Fibroblast of skin of scalp (primary cell): ENCODE measurements at regions not wholly inside any gene's neighbourhood (a gene's known extent, or its start where the extent isn't known, plus 50 kb on each side); places are given as distances from the start of the nearest gene placed in this dataset.

Source experiments
- DNase-seq: peaks from one replicate; pipeline ENCODE4 v3.0.0-alpha.2; 2013

DNA sequence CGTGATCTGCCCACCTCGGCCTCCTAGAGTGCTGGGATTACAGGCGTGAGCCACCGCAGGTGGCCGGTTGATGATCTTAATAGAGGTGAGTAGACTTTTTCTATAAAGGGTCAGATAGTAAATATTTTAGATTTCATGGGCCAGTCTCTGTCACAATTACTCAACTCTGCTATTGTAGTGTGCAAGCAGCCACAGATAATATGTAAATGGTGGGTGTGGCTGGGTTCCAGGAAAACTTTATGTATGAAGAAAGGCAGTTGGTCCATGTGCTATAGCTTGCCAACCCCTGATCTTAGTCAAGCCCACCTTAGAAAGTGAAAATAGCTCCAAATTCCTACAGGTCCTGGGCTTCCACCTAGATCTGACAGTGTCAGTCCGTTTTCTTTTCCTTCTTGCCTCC, 94.9 kb upstream of the PMFBP1 start:
- no peak for DNase-seq

DNA sequence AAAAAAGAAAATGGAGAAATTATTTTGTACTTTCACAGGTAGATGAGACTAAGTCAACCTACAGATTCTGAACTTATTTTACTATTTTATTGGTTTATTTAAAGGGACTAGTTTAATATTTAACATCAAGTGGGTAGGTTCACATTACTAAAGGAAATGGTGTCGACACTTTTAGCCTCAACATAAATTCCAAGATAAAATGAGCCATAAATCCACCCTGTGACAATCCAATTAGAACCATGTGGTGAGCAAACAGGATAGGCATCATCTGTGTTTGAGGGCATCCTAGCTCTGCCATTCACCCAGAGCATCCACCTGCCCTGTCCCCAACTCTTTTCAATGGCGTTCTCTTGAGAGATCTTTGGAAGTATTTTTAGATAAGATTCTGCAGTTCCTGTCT, 92.8 kb upstream of the PMFBP1 start:
- DNase-seq, result no peak

DNA sequence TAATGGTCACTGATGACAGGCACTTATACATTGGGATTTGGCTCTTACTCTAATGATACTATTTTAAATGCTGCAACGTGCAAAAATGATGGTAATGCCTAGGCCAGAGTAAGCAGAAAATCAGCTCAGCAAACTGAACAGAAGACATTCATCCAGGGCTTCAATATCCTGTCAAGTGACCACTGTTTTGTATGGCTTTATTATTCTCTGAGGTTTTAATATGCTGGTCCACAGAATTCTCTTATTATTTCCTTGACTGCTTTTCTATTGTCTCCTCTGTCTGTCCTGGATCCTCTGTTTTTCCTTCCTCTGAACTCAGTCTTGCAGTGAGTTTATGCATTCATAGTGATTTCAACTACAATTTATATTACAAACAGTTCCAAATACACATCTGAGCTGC, 90.8 kb upstream of the PMFBP1 start:
- DNase-seq, result no peak

DNA sequence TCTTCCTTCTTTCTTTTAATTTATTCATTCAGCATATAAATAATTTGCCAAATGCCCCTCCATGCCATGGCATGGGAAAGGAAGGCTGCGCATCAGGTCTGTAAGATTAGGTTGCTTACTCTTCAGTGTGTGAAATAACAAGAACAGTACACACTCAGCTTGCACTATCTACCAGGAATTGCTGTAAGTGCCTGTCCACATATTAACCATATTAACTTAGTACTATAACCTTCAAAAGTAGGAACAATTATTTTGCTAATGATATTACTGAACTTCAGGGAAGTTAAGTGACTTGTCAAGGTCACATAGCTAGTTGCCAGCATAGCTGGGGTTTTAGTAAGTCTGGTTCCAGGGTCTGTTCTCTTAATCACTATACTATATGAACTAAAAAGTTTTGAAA, 89.2 kb upstream of the PMFBP1 start:
- DNase-seq, result no peak

DNA sequence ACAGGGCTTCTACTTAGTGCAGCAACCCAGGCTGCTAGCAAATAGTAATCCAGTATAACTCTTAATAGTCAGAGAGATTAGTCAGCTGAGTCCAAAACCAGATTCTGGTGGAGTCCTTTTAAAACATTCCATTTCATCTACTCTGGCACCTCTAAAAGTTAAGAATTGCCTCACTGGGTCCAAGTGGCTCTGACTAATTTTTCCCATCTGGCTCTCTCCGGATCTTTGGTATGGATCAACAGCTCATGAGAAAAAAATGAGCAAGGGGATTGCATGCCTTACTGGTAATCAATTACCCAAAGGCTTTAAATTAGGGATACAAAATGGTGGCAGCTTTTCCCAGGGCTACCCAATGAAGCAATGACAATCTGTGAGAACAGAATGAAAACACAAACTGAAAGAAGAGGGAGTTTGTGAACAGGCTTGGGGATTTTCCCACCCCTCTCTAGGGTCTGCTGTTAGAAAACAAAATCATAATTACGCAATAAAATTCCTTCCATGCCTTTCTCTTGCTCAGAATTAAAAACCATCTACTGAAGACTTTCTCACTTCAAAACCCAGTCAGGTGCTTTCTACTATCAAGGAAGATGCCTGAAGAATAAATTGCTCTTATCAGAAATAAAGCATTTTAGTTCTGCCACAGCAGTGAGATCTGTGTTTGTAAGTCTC, 84.6 kb upstream of the PMFBP1 start:
- peak; percentile 86 for DNase-seq

DNA sequence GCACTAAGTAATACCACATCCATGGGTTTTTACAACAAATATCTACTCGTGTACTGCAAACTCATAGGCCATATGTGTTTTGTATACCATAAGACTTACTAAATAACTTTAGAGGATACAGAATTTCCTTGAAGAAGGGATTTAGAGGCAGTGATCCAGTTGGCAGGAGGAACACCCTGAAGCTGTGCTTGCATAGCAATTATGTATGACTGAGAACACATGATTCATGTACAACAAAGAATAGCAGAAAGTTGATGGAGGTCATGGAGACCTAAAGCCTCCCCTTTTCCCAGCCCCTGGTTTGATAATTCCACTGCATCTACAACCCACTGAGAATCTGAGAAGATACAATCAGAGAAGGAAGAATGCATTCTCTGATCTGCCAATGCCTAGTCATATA, 83.8 kb upstream of the PMFBP1 start:
- DNase-seq, result no peak

DNA sequence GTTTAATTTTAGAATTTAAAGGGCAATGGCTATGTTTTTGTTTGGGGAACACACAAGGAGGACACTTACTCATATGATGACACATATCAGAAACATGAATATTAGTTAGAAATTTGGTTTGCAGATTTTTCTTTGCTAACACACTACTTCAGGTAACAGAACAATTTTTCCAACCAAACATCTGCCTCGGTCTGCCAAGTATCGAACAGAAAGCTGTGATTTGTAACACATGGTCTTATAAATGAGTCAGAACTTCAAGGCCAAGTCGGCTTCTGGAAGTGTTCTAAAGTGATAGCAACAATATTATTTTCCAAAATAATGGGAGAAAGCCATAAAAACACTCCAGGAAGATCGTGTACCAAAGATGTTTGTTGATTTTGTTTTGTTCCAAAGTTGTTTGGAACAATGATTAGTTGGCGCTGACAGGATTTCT, 75.9 kb upstream of the PMFBP1 start:
- peak; percentile 53 for DNase-seq

DNA sequence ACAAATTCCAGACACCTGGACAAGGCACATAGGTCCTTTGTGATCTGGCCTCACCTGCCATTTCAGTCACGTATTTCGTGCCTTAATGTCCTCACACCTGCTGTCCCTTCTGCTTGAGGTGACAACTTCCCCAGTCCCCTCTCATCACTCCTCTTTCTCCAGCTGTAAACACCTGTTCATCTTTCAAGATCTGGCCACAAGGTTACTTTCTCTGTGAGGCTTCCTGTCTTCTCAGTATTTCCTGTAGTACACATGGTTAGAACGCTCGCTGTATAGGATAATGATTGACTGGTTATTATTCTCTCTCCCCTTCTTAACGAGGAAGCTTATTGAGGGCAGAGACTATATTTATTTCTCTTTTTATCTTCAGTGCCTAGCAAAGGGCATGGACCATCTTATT, 74.5 kb upstream of the PMFBP1 start:
- no peak for DNase-seq

DNA sequence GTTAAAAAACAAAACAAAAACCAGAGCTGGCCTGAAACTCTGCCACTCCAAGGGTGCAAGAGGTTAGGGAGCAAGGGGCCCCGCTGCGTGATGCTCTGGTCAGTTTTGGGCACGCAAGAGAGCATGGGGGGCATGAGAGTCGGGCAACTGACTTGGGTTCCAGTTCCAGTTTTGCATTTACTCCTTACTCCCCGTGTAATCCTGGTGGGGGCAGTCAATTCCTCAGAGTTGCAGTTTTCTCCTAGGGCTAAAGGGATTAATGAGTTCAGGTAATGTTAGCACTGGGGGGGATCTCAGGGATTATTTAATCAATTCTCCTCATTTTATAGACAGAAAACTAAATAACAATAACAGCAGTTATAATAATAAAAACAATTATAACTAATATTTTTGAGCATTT, 72.9 kb upstream of the PMFBP1 start:
- DNase-seq, result no peak

DNA sequence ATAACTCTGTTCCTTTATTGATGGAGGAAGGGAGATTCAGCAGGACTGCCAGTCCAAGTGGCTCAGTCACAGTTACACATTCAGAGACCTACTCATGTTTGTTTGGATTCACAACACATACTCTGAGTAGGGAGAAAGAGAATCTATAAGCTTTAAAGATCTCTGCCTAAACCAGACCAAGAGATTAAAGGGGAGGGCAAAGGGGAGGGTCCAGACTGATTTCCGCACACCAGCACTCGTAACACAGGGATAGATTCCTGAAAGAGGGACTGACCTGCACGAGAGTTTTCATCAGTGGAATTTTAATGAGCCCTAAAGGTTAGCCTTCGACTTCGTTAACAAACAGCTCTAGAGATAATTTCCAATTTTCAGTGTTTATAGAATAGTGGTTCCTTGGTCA, 71.7 kb upstream of the PMFBP1 start:
- DNase-seq, result no peak

DNA sequence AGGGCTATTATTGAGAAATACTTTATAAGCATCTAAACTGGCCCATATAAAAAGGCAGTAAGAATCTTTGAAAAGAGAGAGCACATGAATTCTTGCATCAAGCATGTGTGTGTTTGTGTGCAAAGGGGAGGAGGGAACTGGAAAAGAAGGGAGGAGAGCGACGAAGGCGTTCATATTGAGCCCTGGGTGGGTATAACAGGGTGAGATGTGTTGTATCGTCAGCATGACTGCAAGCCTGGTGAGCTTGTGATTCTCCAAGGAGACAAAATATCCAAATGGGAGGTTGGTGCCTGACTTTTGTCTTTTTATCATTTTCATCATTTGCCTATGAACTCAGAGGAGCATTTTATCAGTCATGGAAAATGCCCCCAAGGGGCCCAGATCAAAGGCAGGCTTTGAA, 70.8 kb upstream of the PMFBP1 start:
- no peak for DNase-seq

DNA sequence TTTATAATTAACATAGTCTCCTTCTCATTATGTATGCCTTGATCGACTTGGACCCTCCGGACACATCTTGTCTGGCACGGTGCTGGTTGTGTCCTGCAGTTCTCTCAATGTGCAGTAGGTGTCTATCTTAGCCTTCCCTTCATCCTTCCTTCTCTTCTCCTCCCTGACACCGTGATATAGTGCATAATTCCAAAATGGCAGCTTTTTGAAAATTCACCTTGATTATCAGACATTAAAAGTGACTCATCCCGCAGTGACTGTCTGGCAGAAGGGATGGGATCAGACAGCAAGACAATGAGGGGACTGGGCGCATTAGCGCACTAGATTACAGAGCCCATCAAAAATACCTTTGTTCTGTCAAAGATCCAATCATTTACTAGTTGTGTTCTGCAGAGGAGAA, 70.0 kb upstream of the PMFBP1 start:
- DNase-seq, result peak; percentile 69

DNA sequence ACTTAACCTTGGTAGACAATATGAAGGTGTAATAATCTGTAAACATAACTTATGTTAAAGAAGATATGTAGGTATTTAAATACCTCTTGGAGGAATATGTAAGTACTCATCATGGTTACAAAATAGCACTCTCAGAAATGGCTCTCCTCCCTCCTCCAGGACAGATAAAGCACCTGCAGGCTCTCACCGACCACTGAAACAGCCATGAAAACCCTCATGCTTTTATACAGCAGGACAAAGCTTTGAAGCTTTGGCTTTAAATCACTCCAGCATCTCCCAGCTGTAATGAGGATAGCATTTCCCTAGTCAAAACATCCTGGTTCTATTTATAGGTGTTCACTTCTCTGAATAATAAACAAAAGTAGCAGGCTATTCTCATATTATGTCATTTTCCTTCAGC, 69.1 kb upstream of the PMFBP1 start:
- DNase-seq, result no peak

DNA sequence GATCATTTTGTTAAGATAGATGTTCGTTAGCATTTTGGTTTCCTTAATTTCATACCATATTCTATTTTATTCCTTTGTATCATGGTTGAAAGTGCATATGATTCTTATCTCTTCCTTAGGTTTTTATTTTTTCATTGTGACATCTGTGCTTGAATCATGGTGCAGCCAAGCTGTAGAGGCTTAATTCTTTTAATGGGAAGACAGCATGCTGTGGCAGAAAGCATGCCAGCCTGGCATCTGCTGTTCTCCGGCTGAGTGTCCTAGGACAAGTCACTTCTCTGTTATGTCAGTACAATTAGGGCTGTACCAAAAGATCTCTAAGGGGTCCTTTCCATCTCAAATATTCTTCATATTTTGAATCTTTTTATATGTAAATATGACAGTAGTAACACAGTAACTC, 68.5 kb upstream of the PMFBP1 start:
- DNase-seq, result no peak

DNA sequence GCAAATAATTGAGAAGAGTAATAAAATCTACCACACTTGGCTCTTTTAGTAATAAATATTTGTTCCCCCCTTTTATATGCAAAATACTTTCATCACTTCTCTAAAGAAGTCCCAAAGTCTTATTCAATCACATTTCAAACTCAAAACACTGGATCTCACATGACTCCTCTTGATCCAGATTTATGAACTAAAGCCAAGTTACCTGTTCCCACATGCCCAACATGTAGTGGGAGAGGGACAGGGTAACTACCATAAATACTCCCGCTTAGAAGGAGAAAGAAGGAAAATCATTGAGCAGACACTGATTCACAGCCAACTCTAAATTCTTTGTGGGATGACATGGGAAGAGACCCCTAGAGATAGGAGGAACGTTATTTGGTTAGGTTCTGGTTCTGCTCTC, 64.9 kb upstream of the PMFBP1 start:
- DNase-seq, result no peak

DNA sequence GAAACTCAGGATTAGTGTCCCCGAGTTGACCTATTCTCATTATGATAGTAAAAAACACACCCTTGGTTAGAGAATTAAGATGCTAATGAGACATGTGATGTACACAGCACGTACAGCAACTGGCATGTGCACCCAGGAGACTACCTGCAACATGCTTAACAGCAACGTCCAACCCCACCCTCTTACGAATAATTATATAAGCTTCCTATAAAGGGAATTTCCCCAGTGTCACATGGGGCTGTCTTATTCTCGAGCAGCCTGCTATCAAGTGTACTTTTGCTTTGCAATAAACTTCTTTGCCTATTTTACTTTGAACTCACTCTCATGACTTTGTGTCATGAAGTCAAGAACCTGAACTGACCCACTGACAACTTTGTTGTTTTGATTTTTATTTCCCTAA, 62.4 kb upstream of the PMFBP1 start:
- no peak for DNase-seq

DNA sequence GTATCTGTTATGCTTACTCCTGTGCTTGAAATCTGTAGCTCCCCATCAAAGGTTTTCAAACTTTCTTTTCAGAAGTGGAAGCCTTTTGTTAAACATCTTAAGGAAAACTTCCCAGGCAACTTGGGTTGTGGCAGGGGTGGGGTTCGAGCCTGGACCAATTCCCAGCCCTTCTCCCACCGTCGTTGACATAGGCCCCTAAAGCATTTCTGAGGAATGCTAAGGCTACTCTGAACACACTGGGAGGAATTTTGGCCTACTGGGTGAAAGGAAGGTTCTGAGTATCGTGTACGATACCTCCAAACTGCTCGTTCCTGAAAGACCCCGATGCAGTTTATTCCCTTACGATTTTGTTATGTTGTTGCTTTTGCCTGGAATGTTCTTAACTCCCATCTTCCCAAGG, 56.1 kb upstream of the PMFBP1 start:
- no peak for DNase-seq

DNA sequence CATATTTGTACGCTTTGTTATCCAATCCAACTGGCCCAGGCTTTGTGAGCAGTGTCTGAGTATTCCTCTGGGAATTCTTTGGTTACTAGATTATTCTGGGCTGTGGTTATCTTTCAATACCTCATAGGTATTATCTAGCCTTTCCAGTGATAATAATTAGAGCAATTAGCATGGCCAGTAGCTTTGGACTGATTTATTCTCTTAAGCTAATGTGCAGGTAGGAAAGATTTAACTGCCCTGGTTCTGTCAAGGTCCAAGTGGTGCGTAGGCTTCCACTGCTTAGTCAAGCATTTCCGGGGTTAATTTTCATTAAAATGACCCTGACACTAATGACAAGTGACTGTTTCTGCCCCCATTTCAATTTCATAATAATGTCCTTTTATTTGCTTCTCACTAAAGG, 54.2 kb upstream of the PMFBP1 start:
- DNase-seq, result peak; percentile 16

DNA sequence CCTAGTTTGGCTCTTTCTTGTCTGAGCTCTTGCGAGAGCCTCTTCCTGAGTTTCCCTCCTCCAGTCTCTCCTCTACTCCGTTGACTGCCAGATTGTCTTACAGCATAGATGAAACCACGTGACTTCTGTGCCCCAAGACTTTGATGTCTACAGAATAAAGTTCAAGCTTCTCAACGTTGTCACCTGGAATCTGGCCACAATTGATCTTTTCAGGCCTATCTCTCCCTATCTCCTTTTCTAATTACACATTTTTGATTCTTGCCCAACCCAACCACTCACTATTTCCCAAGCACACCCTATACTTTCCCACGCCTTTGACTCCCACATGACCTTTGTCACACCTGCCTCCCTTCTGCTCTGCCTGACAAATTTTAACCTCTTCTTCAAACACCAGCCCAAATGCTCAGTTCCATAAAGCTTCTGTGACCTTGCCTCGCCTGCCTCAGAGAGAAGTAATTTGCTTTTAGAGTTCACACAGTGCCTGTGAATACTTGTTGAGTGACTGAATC, 52.4 kb upstream of the PMFBP1 start:
- no peak for DNase-seq

DNA sequence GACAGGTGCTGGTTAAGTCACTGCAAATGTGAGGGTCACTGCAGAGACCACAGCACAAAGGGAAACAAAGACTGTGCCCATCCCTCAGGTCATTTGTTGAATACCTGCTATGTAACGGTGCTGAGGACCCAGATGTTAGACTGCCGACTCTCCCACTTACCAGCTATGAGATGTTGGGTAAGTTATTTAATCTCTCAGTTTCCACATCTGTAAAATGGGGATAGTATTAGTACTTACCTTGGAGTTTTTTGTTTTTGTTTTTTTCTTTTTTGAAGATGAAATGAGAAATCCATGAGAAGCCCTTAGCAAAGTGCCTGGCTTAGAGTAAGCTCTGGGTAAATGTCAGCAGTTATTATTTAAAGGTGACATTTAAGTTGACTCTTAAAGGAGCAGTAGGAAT, 50.5 kb upstream of the PMFBP1 start:
- no peak for DNase-seq
